ENCODE measurements at regions not wholly inside any gene's neighbourhood (a gene's known extent, or its start where the extent isn't known, plus 50 kb on each side); places are given as distances from the start of the nearest gene placed in this dataset.

GRCh38 chr1:221011145-221011544, 131.9 kb downstream of the HLX start:
- TF ChIP-seq GABPA (IDR thresholded peaks at IDR 0.05; ENCODE audit: low read depth) (no peak), POLR2A (IDR thresholded peaks at IDR 0.05; ENCODE audit: low read depth, low read length) (no peak), RAD21 (IDR thresholded peaks at IDR 0.05; ENCODE audit: insufficient read depth, low read depth, low read length) (no peak), YY1 (IDR thresholded peaks at IDR 0.05; ENCODE audit: low read depth, low read length) (no peak), PML (IDR thresholded peaks at IDR 0.05; ENCODE audit: low read length) (no peak), EGR1 (IDR thresholded peaks at IDR 0.05; ENCODE audit: borderline replicate concordance in 1 of 2, low read depth in 2 of 2, low read length in 2 of 2) (no peak), EZH2 (IDR thresholded peaks at IDR 0.05; ENCODE audit: borderline replicate concordance, control insufficient read depth, low read depth, low read length) (no peak), NFXL1 (IDR thresholded peaks at IDR 0.05; ENCODE audit: borderline replicate concordance) (no peak), HCFC1 (IDR thresholded peaks at IDR 0.05; ENCODE audit: low read length) (no peak)
